DOHH2 (cell line): ENCODE measurements at regions not wholly inside any gene's neighbourhood (a gene's known extent, or its start where the extent isn't known, plus 50 kb on each side); places are given as distances from the start of the nearest gene placed in this dataset.

ENCODE experiments used
- H3F3A ChIP-seq: fragments of 200-600 bp; sonication (generic), shearing (Covaris generic); 2 replicates; pipeline ENCODE4 v1.6.0; 2016; ENCODE audit warnings: antibody characterized with exemption, mild to moderate bottlenecking; ENCODE audit not compliant: control insufficient read depth, insufficient read depth
- H3K27ac ChIP-seq: fragments of 200-600 bp; sonication (generic); 2 replicates; pipeline ENCODE4 v1.5.1; 2014; ENCODE audit warnings: low read depth, mild to moderate bottlenecking, low read length, moderate library complexity
- H3K27me3 ChIP-seq: fragments of 200-600 bp; sonication (generic); 2 replicates; pipeline ENCODE4 v1.6.1; 2014; ENCODE audit warnings: mild to moderate bottlenecking, low read length, mixed read lengths; ENCODE audit not compliant: control insufficient read depth
- H3K36me3 ChIP-seq: fragments of 200-600 bp; sonication (generic); 2 replicates; pipeline ENCODE4 v1.6.1; 2014; ENCODE audit warnings: mild to moderate bottlenecking, low read length, moderate library complexity, mixed read lengths; ENCODE audit not compliant: control insufficient read depth
- H3K4me1 ChIP-seq: fragments of 200-600 bp; sonication (generic); 2 replicates; pipeline ENCODE4 v1.6.1; 2014; ENCODE audit warnings: mild to moderate bottlenecking, low read length, mixed read lengths; ENCODE audit not compliant: control insufficient read depth
- H3K4me2 ChIP-seq: fragments of 200-600 bp; sonication (generic); 2 replicates; pipeline ENCODE4 v1.6.0; 2014; ENCODE audit warnings: mild to moderate bottlenecking, low read length, moderate library complexity
- H3K4me3 ChIP-seq: fragments of 200-600 bp; sonication (generic); 2 replicates; pipeline ENCODE4 v1.5.1; 2014; ENCODE audit warnings: mild to moderate bottlenecking, low read length, mixed read lengths
- H3K79me2 ChIP-seq: fragments of 200-600 bp; sonication (generic); 2 replicates; pipeline ENCODE4 v1.6.1; 2014; ENCODE audit warnings: mild to moderate bottlenecking, low read length, mixed read lengths; ENCODE audit not compliant: control insufficient read depth
- H3K9me2 ChIP-seq: fragments of 200-600 bp; sonication (generic); replicated peaks from 2 replicates; pipeline ENCODE4 v1.6.1; 2014; ENCODE audit warnings: mild to moderate bottlenecking, low read length, mixed read lengths; ENCODE audit not compliant: control insufficient read depth
- H3K9me3 ChIP-seq: fragments of 200-600 bp; sonication (generic); 2 replicates; pipeline ENCODE4 v1.6.1; 2014; ENCODE audit warnings: antibody characterized with exemption, low read length, mixed read lengths; ENCODE audit not compliant: control insufficient read depth, insufficient read depth
- H4K20me1 ChIP-seq: fragments of 200-600 bp; sonication (generic); 2 replicates; pipeline ENCODE4 v1.6.0; 2014; ENCODE audit warnings: low read depth, mild to moderate bottlenecking, antibody characterized with exemption, low read length, moderate library complexity; ENCODE audit not compliant: control insufficient read depth, insufficient read depth
- CTCF ChIP-seq: fragments of 200-600 bp; sonication (generic); IDR thresholded peaks from one replicate; pipeline ENCODE4 v1.5.1; 2014; ENCODE audit warnings: antibody characterized with exemption, mild to moderate bottlenecking, low read depth, low read length; ENCODE audit not compliant: poor library complexity, severe bottlenecking
- EZH2phosphoT487 ChIP-seq: fragments of 200-600 bp; sonication (generic); IDR thresholded peaks from 2 replicates; pipeline ENCODE4 v1.6.1; 2017; ENCODE audit warnings: borderline replicate concordance, mild to moderate bottlenecking, antibody characterized with exemption, low read length, moderate library complexity, mixed read lengths

GRCh38 chr1:95393434-95393833 is 159.4 kb downstream of the RWDD3 start:
- H3K4me2 ChIP-seq, result no peak overlapping the region
- no peaks in the 10 kb centered on the region for H3K4me1 ChIP-seq
- no peak for TF ChIP-seq CTCF
- TF ChIP-seq EZH2phosphoT487, result no peak

GRCh38 chr1:95396557-95396956 is 162.5 kb downstream of the RWDD3 start:
- no peak overlapping the region for H3K4me2 ChIP-seq

More at GRCh38 chr1:95393434-95393833, 159.4 kb downstream of the RWDD3 start:
- H3K4me3 ChIP-seq, result no peak overlapping the region
- no peak overlapping the region for H3K27ac ChIP-seq
- no peaks in the 10 kb centered on the region for H3K36me3 ChIP-seq
- no peaks in the 10 kb centered on the region for H3K9me2 ChIP-seq
- no peaks in the 10 kb centered on the region for H4K20me1 ChIP-seq
- no peaks in the 10 kb centered on the region for H3K9me3 ChIP-seq
- no peaks in the 10 kb centered on the region for H3F3A ChIP-seq
- no peaks in the 10 kb centered on the region for H3K27me3 ChIP-seq
- no peaks in the 10 kb centered on the region for H3K79me2 ChIP-seq

GRCh38 chr1:95402780-95403179 is 168.8 kb downstream of the RWDD3 start:
- no peaks in the 10 kb centered on the region for H3F3A ChIP-seq
- H3K27ac ChIP-seq, result no peak overlapping the region
- H3K79me2 ChIP-seq, result no peaks in the 10 kb centered on the region
- no peaks in the 10 kb centered on the region for H3K4me1 ChIP-seq
- TF ChIP-seq CTCF (no peak), EZH2phosphoT487 (no peak)
- no peaks in the 10 kb centered on the region for H4K20me1 ChIP-seq
- H3K9me2 ChIP-seq, result no peaks in the 10 kb centered on the region
- no peak overlapping the region for H3K4me2 ChIP-seq
- H3K27me3 ChIP-seq, result no peaks in the 10 kb centered on the region
- H3K36me3 ChIP-seq, result no peaks in the 10 kb centered on the region
- no peak overlapping the region for H3K4me3 ChIP-seq
- no peaks in the 10 kb centered on the region for H3K9me3 ChIP-seq

More at GRCh38 chr1:95396557-95396956, 162.5 kb downstream of the RWDD3 start:
- no peaks in the 10 kb centered on the region for H3K36me3 ChIP-seq
- H4K20me1 ChIP-seq, result no peaks in the 10 kb centered on the region
- no peaks in the 10 kb centered on the region for H3K79me2 ChIP-seq
- no peak overlapping the region for H3K4me3 ChIP-seq
- H3K9me3 ChIP-seq, result no peaks in the 10 kb centered on the region
- H3K27me3 ChIP-seq, result no peaks in the 10 kb centered on the region
- no peaks in the 10 kb centered on the region for H3K9me2 ChIP-seq
- H3K4me1 ChIP-seq, result no peaks in the 10 kb centered on the region
- TF ChIP-seq EZH2phosphoT487 (no peak), CTCF (no peak)
- H3K27ac ChIP-seq, result no peak overlapping the region
- no peaks in the 10 kb centered on the region for H3F3A ChIP-seq

GRCh38 chr1:95406279-95406678 is 172.3 kb downstream of the RWDD3 start:
- no peaks in the 10 kb centered on the region for H3K36me3 ChIP-seq
- no peaks in the 10 kb centered on the region for H3K79me2 ChIP-seq
- H3K4me3 ChIP-seq, result no peak overlapping the region
- no peaks in the 10 kb centered on the region for H3K9me2 ChIP-seq
- no peaks in the 10 kb centered on the region for H4K20me1 ChIP-seq
- H3K27me3 ChIP-seq, result no peaks in the 10 kb centered on the region
- TF ChIP-seq CTCF (no peak), EZH2phosphoT487 (no peak)
- H3F3A ChIP-seq, result no peaks in the 10 kb centered on the region
- no peak overlapping the region for H3K27ac ChIP-seq
- no peak overlapping the region for H3K4me2 ChIP-seq
- no peaks in the 10 kb centered on the region for H3K9me3 ChIP-seq
- no peaks in the 10 kb centered on the region for H3K4me1 ChIP-seq
